Spleen (tissue), 11 donors: ENCODE measurements at regions not wholly inside any gene's neighbourhood (a gene's known extent, or its start where the extent isn't known, plus 50 kb on each side); places are given as distances from the start of the nearest gene placed in this dataset.

Experiments used
- DNase-seq: peaks from one replicate; pipeline ENCODE4 v3.0.0-alpha.2; 2020
- H3K27ac ChIP-seq, 8 donors: fragments of 200-600 bp; sonication (generic) in 7 of 8; 1 replicate in 4 of 8; 2 replicates in 4 of 8; pipeline versions ENCODE4 v1.5.0 to v1.8.0; 2016 to 2021; ENCODE audit warnings: inconsistent platforms in 4 of 8, mild to moderate bottlenecking in 4 of 8, moderate library complexity in 1 of 8
- H3K27me3 ChIP-seq, 7 donors: fragments of 200-600 bp; sonication (generic) in 6 of 7; replicated peaks in 1 of 7; 1 replicate in 4 of 7; 2 replicates in 3 of 7; pipeline versions ENCODE4 v1.5.0 to v1.8.0; 2016 to 2021; ENCODE audit warnings: inconsistent platforms in 3 of 7, mild to moderate bottlenecking in 1 of 7
- H3K36me3 ChIP-seq, 6 donors: fragments of 200-600 bp; sonication (generic) in 5 of 6; 1 replicate in 4 of 6; 2 replicates in 2 of 6; pipeline versions ENCODE4 v1.5.0 to v1.8.0; 2016 to 2021; ENCODE audit warnings: inconsistent platforms in 2 of 6
- H3K4me1 ChIP-seq, 6 donors: fragments of 200-600 bp; sonication (generic) in 5 of 6; 1 replicate in 3 of 6; 2 replicates in 3 of 6; pipeline versions ENCODE4 v1.5.0 to v1.8.0; 2016 to 2021; ENCODE audit warnings: inconsistent platforms in 3 of 6
- H3K4me3 ChIP-seq, 8 donors: fragments of 200-600 bp; sonication (generic) in 7 of 8; 1 replicate in 4 of 8; 2 replicates in 4 of 8; pipeline versions ENCODE4 v1.5.0 to v1.8.0; 2016 to 2021; ENCODE audit warnings: inconsistent platforms in 4 of 8, mild to moderate bottlenecking in 4 of 8, moderate library complexity in 2 of 8
- H3K9me3 ChIP-seq, 8 donors: fragments of 200-600 bp; sonication (generic) in 7 of 8; 1 replicate in 4 of 8; 2 replicates in 4 of 8; pipeline versions ENCODE4 v1.5.0 to v1.8.0; 2016 to 2021; ENCODE audit warnings: inconsistent platforms in 4 of 8
- CTCF ChIP-seq, 11 experiments: fragments of 200-600 bp in 7 of 11; fragments of 450-650 bp in 4 of 11; sonication (generic) in 4 of 11; IDR thresholded peaks in 8 of 11; conservative IDR thresholded peaks in 3 of 11; 1 replicate in 7 of 11; 2 replicates in 4 of 11; pipeline versions ENCODE4 v1.4.0 to v1.8.0; 2016 to 2021; ENCODE audit warnings: antibody characterized with exemption in 11 of 11, inconsistent platforms in 4 of 11, mild to moderate bottlenecking in 1 of 11
- POLR2A ChIP-seq, 3 donors: fragments of 450-650 bp; IDR thresholded peaks; one replicate each; pipeline ENCODE4 v1.5.1; 2017; ENCODE audit warnings: antibody characterized with exemption in 3 of 3, mild to moderate bottlenecking in 1 of 3
- POLR2AphosphoS5 ChIP-seq, 3 donors: sonication (generic); formaldehyde crosslinking; IDR thresholded peaks; one replicate each; pipeline ENCODE4 v1.5.1; 2017; ENCODE audit warnings: antibody characterized with exemption in 3 of 3
- WGBS, 5 donors: extraction: QIAGEN DNeasy Blood & Tissue Kit in 3 of 5; methylation state at CpG; one replicate each; pipeline versions ENCODE4 v1.1.5 to v1.1.7; 2013 to 2018; 5-methylcytosine and 5-hydroxymethylcytosine counted together
- intact Hi-C: fragments of 100-400 bp; cut with DNase I; formaldehyde crosslinking; loops from one replicate; pipeline ENCODE4 v1.15.0; 2023; ENCODE audit warnings: low total_unique reads
- donor health status: healthy with polysubstance abuse.
- donor health status: DM: no; HTN: no; CAD: no; lungs with moderate emphysema.
- donor health status: DM: no; HTN: no; CAD: no.
- donor health status: Bipolar disorder and iron deficiency.
- donor health status: healthy.
- donor health status: DM: no; HTN: no; CAD: no.
- donor health status: DM: yes; HTN: yes; CAD: no.

DNA sequence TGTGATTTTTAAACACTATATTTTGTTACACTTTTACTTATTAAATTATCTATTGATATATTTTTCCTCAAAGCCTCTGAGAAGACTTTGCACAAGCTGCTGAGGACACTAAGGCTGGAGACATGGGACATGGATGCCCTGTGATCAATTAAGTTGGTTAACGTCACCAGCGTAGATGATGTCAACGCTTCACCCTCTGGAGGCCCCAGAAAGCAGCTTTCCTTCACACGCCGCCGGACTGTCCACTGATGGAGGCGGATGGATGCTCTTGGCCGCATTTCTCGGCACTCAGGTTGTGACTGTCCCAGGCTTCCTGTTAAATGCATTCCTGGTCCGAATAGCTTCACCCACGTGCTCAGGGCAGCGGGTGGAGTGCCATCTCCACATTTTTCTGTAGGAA, 247.5 kb downstream of the VAPA start:
- WGBS, 5 donors: 93 to 97% (median 95%) methylated on average over 12 of the region's 12 CpGs
- Histone ChIP-seq H3K27me3 (no peaks in the 10 kb centered on the region), H3K27ac (no peak overlapping the region), H3K4me3 (no peak overlapping the region), H3K36me3 (no peaks in the 10 kb centered on the region), H3K4me1 (no peaks in the 10 kb centered on the region), H3K9me3 (peaks cover 0 to 5% (median 0%) of the 10 kb centered on the region in 8 donors)
- TF ChIP-seq POLR2AphosphoS5 (IDR thresholded peaks at IDR 0.05): no peak
- no peak for TF ChIP-seq CTCF (IDR thresholded peaks at IDR 0.05 in 8 of 11, conservative IDR thresholded peaks at IDR 0.05 in 3 of 11)
- TF ChIP-seq POLR2A (IDR thresholded peaks at IDR 0.05): no peak
- intact Hi-C loops: no loop called here
- no peak for DNase-seq

- H3K27me3 ChIP-seq: no peaks in the 10 kb centered on the region
- H3K9me3 ChIP-seq: no peaks in the 10 kb centered on the region
- 87 to 95% (median 90%) methylated on average over 4 of the region's 4 CpGs for WGBS, 5 donors
- no peaks in the 10 kb centered on the region for H3K4me1 ChIP-seq
- TF ChIP-seq POLR2AphosphoS5 (IDR thresholded peaks at IDR 0.05) (no peak), CTCF (IDR thresholded peaks at IDR 0.05 in 8 of 11, conservative IDR thresholded peaks at IDR 0.05 in 3 of 11) (no peak), POLR2A (IDR thresholded peaks at IDR 0.05) (no peak)
- H3K36me3 ChIP-seq: no peaks in the 10 kb centered on the region
- no peak overlapping the region for H3K27ac ChIP-seq
- intact Hi-C loops: no loop called here
- no peak overlapping the region for H3K4me3 ChIP-seq
- DNase-seq: no peak
Measured at GRCh38 chr18:10162340-10162739, 248.5 kb downstream of the VAPA start.

DNA sequence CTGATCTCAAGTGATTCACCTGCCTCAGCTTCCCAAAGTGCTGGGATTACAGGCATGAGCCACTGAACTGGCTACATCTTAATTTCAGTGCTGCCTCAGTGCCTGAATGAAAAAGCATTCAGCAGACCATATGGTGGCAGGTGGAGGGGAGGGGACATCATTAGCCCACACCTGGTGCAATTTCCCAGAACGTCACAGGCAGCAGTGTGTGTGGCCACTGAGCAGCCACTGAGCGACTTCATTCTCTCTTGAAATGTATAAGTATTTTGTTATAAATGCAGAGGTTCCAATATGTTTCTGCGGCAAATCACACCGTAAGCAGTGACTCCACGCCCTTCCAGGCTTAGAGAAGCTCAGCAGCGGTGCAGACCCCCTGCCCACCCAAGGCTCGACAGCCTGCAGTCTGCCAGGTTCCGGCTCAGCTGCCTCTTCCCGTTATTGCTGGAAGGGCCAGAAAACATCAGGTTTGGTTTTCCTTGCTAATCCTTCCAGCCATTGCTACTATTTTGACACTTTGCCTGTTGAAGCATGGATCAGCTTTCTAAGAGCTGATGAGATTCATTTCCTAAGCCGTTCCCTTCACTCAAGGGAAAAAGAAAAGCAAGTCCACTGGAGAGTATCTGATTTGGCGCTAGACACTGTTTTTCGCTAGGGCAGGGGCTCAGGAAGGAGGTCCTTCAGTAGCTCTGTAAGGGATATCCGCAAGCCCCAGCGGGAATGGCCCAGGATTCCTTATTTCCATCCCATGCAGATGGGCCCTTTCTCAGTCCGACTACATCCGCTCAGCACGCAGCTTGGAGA, 250.7 kb downstream of the VAPA start:
- H3K4me3 ChIP-seq: no peak overlapping the region
- TF ChIP-seq CTCF (IDR thresholded peaks at IDR 0.05 in 8 of 11, conservative IDR thresholded peaks at IDR 0.05 in 3 of 11) (no peak), POLR2AphosphoS5 (IDR thresholded peaks at IDR 0.05) (no peak), POLR2A (IDR thresholded peaks at IDR 0.05) (no peak)
- no peak for DNase-seq
- WGBS, 5 donors: 73 to 87% (median 81%) methylated on average over 17 of the region's 17 CpGs
- H3K36me3 ChIP-seq: no peaks in the 10 kb centered on the region
- no peaks in the 10 kb centered on the region for H3K4me1 ChIP-seq
- H3K9me3 ChIP-seq: no peaks in the 10 kb centered on the region
- H3K27me3 ChIP-seq: no peaks in the 10 kb centered on the region
- H3K27ac ChIP-seq: no peak overlapping the region
- intact Hi-C loops: no loop called here

- Histone ChIP-seq H3K27me3 (no peaks in the 10 kb centered on the region), H3K4me1 (no peaks in the 10 kb centered on the region), H3K36me3 (no peaks in the 10 kb centered on the region), H3K27ac (no peak overlapping the region), H3K4me3 (no peak overlapping the region), H3K9me3 (no peaks in the 10 kb centered on the region)
- no peak for DNase-seq
- TF ChIP-seq CTCF (IDR thresholded peaks at IDR 0.05 in 8 of 11, conservative IDR thresholded peaks at IDR 0.05 in 3 of 11) (no peak), POLR2A (IDR thresholded peaks at IDR 0.05) (no peak), POLR2AphosphoS5 (IDR thresholded peaks at IDR 0.05) (no peak)
- 86 to 93% (median 92%) methylated on average over 22 of the region's 22 CpGs for WGBS, 5 donors
- intact Hi-C loops: no loop called here
Measured at GRCh38 chr18:10166164-10166807, 252.5 kb downstream of the VAPA start.
